ENCODE measurements at regions not wholly inside any gene's neighbourhood (a gene's known extent, or its start where the extent isn't known, plus 50 kb on each side); places are given as distances from the start of the nearest gene placed in this dataset.
A peak's percentile ranks its signal among the peaks of the same experiment; 100 is the strongest.

DNA sequence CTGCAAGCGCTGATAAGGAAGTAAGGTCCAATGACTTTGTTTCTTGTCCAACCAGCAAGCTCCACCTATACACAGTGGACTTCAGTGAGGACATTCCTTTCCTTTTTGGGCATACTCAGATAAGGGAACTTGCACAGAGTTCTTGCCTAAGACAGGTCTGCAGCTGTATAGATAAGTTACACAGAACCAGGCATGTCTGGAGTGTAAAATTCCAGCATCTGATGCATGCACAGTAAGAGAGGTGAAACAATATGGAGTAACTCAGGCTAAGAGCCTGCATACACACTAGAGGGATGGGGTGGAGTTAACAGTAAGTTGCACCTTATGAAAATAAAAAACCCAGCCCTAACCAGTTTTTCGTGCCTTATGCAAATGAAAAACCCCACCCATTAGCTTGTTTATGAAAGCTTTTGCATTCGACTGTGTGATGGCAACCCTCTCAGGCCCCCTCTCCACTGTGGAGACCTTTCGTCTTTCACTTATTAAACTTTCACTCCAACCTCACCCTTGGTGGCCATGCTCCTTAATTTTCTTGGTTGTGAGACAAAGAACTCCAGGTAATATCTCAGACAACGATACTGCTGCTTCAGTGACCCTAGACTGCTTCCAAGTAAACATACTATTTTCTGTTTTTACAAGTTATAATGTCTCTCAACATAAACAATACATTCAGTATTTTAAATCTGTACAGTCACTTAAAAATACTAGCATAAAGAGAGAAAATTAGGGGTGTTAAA, 2859.0 kb upstream of the PCDH20 start:
- H4K20me1 ChIP-seq (ENCODE audit: insufficient read depth, low read length): no peaks in the 10 kb centered on the region
- H3K9ac ChIP-seq (ENCODE audit: low read length): no peak overlapping the region
- no peak overlapping the region for H3K4me2 ChIP-seq (ENCODE audit: low read length)
- H3K27ac ChIP-seq (ENCODE audit: low read length): no peak overlapping the region
- no peaks in the 10 kb centered on the region for H3K9me3 ChIP-seq (ENCODE audit: insufficient read depth, low read length)
- H3K27me3 ChIP-seq (ENCODE audit: low read depth, low read length): no peaks in the 10 kb centered on the region
- H3K36me3 ChIP-seq (replicated peaks; ENCODE audit: low read depth, low read length): no peaks in the 10 kb centered on the region
- H3K4me3 ChIP-seq (ENCODE audit: low read length): no peak overlapping the region
- TF ChIP-seq, protein P1, sequence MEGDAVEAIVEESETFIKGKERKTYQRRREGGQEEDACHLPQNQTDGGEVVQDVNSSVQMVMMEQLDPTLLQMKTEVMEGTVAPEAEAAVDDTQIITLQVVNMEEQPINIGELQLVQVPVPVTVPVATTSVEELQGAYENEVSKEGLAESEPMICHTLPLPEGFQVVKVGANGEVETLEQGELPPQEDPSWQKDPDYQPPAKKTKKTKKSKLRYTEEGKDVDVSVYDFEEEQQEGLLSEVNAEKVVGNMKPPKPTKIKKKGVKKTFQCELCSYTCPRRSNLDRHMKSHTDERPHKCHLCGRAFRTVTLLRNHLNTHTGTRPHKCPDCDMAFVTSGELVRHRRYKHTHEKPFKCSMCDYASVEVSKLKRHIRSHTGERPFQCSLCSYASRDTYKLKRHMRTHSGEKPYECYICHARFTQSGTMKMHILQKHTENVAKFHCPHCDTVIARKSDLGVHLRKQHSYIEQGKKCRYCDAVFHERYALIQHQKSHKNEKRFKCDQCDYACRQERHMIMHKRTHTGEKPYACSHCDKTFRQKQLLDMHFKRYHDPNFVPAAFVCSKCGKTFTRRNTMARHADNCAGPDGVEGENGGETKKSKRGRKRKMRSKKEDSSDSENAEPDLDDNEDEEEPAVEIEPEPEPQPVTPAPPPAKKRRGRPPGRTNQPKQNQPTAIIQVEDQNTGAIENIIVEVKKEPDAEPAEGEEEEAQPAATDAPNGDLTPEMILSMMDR (IDR thresholded peaks at IDR 0.05; ENCODE audit: low read depth, low read length): no peak
- H3K79me2 ChIP-seq (ENCODE audit: low read length): no peaks in the 10 kb centered on the region
- H3K4me1 ChIP-seq (ENCODE audit: low read length): no peaks in the 10 kb centered on the region
- no peak overlapping the region for H2AFZ ChIP-seq (ENCODE audit: low read depth, low read length)

DNA sequence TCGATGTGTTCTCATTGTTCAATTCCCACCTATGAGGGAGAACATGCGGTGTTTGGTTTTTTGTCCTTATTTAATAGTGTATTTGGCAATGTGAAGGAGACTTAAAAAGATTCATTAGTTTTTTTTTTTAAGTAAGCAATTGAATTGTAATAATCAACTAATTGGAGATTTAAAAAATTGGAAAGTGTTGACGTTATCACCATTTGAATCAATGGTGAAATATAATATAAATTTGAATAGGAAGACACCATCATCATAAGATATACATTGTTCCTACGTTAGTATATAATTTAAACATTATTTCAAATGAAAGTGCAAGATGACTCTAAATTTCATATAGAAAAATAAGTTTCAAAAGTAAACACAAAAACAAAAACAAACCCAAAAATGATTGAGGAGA, 2858.1 kb upstream of the PCDH20 start:
- no peak overlapping the region for H3K27ac ChIP-seq (ENCODE audit: low read length)
- H4K20me1 ChIP-seq (ENCODE audit: insufficient read depth, low read length): no peaks in the 10 kb centered on the region
- H3K79me2 ChIP-seq (ENCODE audit: low read length): no peaks in the 10 kb centered on the region
- TF ChIP-seq, protein P1 (IDR thresholded peaks at IDR 0.05; ENCODE audit: low read depth, low read length): no peak
- TF ChIP-seq EZH2phosphoT487 (IDR thresholded peaks at IDR 0.05; ENCODE audit: low read depth): no peak
- H2AFZ ChIP-seq (ENCODE audit: low read depth, low read length): no peak overlapping the region
- no peaks in the 10 kb centered on the region for H3K36me3 ChIP-seq (replicated peaks; ENCODE audit: low read depth, low read length)
- H3K4me1 ChIP-seq (ENCODE audit: low read length): no peaks in the 10 kb centered on the region
- H3K4me2 ChIP-seq (ENCODE audit: low read length): no peak overlapping the region
- no peaks in the 10 kb centered on the region for H3K27me3 ChIP-seq (ENCODE audit: low read depth, low read length)
- H3K9ac ChIP-seq (ENCODE audit: low read length): no peak overlapping the region
- H3K4me3 ChIP-seq (ENCODE audit: low read length): no peak overlapping the region
- no peaks in the 10 kb centered on the region for H3K9me3 ChIP-seq (ENCODE audit: insufficient read depth, low read length)

GRCh38 chr13:64272681-64273080, 2857.0 kb upstream of the PCDH20 start:
- Histone ChIP-seq H4K20me1 (ENCODE audit: insufficient read depth, low read length) (no peaks in the 10 kb centered on the region), H3K4me2 (ENCODE audit: low read length) (no peak overlapping the region), H3K9ac (ENCODE audit: low read length) (no peak overlapping the region), H3K27me3 (ENCODE audit: low read depth, low read length) (no peaks in the 10 kb centered on the region), H3K4me1 (ENCODE audit: low read length) (no peaks in the 10 kb centered on the region), H3K9me3 (ENCODE audit: insufficient read depth, low read length) (no peaks in the 10 kb centered on the region), H3K36me3 (replicated peaks; ENCODE audit: low read depth, low read length) (no peaks in the 10 kb centered on the region), H3K27ac (ENCODE audit: low read length) (no peak overlapping the region), H2AFZ (ENCODE audit: low read depth, low read length) (0 out of 2 replicates have a peak overlapping the region, but pooled peaks have one; percentile 8), H3K79me2 (ENCODE audit: low read length) (no peaks in the 10 kb centered on the region), H3K4me3 (ENCODE audit: low read length) (no peak overlapping the region)
- TF ChIP-seq EZH2phosphoT487 (IDR thresholded peaks at IDR 0.05; ENCODE audit: low read depth): no peak
- TF ChIP-seq, protein P1 (IDR thresholded peaks at IDR 0.05; ENCODE audit: low read depth, low read length): no peak

GRCh38 chr13:64266024-64266423, 2850.4 kb upstream of the PCDH20 start:
- H3K27ac ChIP-seq (ENCODE audit: low read length): no peak overlapping the region
- H3K9me3 ChIP-seq (ENCODE audit: insufficient read depth, low read length): no peaks in the 10 kb centered on the region
- H3K36me3 ChIP-seq (replicated peaks; ENCODE audit: low read depth, low read length): no peaks in the 10 kb centered on the region
- no peak overlapping the region for H2AFZ ChIP-seq (ENCODE audit: low read depth, low read length)
- H4K20me1 ChIP-seq (ENCODE audit: insufficient read depth, low read length): no peaks in the 10 kb centered on the region
- no peaks in the 10 kb centered on the region for H3K79me2 ChIP-seq (ENCODE audit: low read length)
- H3K27me3 ChIP-seq (ENCODE audit: low read depth, low read length): no peaks in the 10 kb centered on the region
- H3K9ac ChIP-seq (ENCODE audit: low read length): no peak overlapping the region
- no peak overlapping the region for H3K4me2 ChIP-seq (ENCODE audit: low read length)
- no peaks in the 10 kb centered on the region for H3K4me1 ChIP-seq (ENCODE audit: low read length)
- H3K4me3 ChIP-seq (ENCODE audit: low read length): no peak overlapping the region
- TF ChIP-seq EZH2phosphoT487 (IDR thresholded peaks at IDR 0.05; ENCODE audit: low read depth): no peak
- TF ChIP-seq, protein P1 (IDR thresholded peaks at IDR 0.05; ENCODE audit: low read depth, low read length): no peak
